Right lobe of liver (tissue), 6 donors: ENCODE measurements at regions not wholly inside any gene's neighbourhood (a gene's known extent, or its start where the extent isn't known, plus 50 kb on each side); places are given as distances from the start of the nearest gene placed in this dataset.

Experiments used
- ATAC-seq, 4 donors: fragments of 200-7000 bp; cut with Tn5 transposase; one replicate each; pipeline ENCODE4 v1.9.1; 2020; ENCODE audit warnings: mild to moderate bottlenecking in 4 of 4, moderate library complexity in 4 of 4
- DNase-seq, 3 donors: peaks; one replicate each; pipeline ENCODE4 v3.0.0-alpha.2; 2020
- H3K27ac ChIP-seq, 3 donors: fragments of 200-600 bp; one replicate each; pipeline ENCODE4 v1.8.0; 2022
- H3K27me3 ChIP-seq, 2 donors: fragments of 200-600 bp; one replicate each; pipeline ENCODE4 v1.8.0; 2022
- H3K36me3 ChIP-seq, 4 donors: fragments of 200-600 bp; sonication (generic) in 1 of 4; one replicate each; pipeline versions ENCODE4 v1.5.1 to v1.8.0; 2017 to 2022; ENCODE audit warnings: control low read depth in 1 of 4
- H3K4me1 ChIP-seq, 4 donors: fragments of 200-600 bp; sonication (generic) in 1 of 4; one replicate each; pipeline versions ENCODE4 v1.5.1 to v1.8.0; 2017 to 2022; ENCODE audit warnings: control low read depth in 1 of 4
- H3K4me3 ChIP-seq, 3 donors: fragments of 200-600 bp; one replicate each; pipeline ENCODE4 v1.8.0; 2022
- H3K9me3 ChIP-seq, 4 donors: fragments of 200-600 bp; sonication (generic) in 1 of 4; one replicate each; pipeline versions ENCODE4 v1.5.1 to v1.8.0; 2017 to 2022; ENCODE audit warnings: control low read depth in 1 of 4
- CTCF ChIP-seq, 4 donors: fragments of 200-600 bp in 3 of 4; fragments of 450-650 bp in 1 of 4; IDR thresholded peaks; one replicate each; pipeline versions ENCODE4 v1.5.1 to v1.8.0; 2016 to 2022; ENCODE audit warnings: antibody characterized with exemption in 4 of 4, mild to moderate bottlenecking in 2 of 4
- POLR2A ChIP-seq: fragments of 450-650 bp; IDR thresholded peaks from one replicate; pipeline ENCODE4 v1.6.1; 2017; ENCODE audit warnings: antibody characterized with exemption, mild to moderate bottlenecking
- WGBS: methylation state at CpG from one replicate; pipeline ENCODE4 v1.1.6; 2018; ENCODE audit warnings: low coverage, low lambda C conversion rate; ENCODE audit not compliant: insufficient coverage; ENCODE audit errors: missing lambda C conversion rate; 5-methylcytosine and 5-hydroxymethylcytosine counted together
- intact Hi-C, 2 donors: fragments of 100-400 bp; cut with DNase I; formaldehyde crosslinking; loops; one replicate each; pipeline versions ENCODE4 v1.11.2 to v1.14.1; 2022
- donor health status: DM: no; HTN: yes; CAD: no.
- donor health status: DM: no; HTN: no; CAD: no.
- donor health status: DM: no; HTN: no; CAD: no.
- donor health status: DM: no; HTN: yes; CAD: no.
- donor health status: DM: no; HTN: yes; CAD: no.

DNA sequence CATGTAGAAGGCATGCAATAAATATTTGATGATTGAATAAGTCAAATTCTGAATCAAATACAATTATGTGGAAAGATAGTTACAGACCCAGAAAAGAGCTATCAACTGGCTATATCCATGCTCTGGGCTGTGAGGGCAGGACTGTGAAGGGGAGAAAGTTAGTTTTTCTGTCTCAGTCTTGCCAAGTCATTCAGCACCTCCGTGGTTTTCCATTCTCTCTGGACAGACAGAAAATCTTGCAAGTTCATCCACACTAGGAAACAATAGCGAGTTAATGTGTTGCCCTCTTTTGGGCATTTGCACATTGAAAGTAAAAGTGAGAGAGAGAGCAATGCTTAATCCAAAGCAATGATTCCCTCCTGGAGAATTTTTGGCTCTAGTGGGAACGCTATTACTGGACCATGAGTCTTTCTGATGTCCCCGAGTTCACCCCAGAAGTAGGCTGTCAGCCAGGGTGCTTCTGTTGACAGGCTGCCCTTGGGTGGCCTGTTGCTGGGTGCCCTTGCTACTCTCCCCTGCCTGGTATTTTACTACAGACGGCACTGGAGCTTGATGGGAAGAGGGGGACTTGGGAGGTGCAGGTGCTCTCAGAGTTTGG, 238.3 kb downstream of the LOXHD1 start:
- 25% methylated on average over 5 of the region's 5 CpGs for WGBS

DNA sequence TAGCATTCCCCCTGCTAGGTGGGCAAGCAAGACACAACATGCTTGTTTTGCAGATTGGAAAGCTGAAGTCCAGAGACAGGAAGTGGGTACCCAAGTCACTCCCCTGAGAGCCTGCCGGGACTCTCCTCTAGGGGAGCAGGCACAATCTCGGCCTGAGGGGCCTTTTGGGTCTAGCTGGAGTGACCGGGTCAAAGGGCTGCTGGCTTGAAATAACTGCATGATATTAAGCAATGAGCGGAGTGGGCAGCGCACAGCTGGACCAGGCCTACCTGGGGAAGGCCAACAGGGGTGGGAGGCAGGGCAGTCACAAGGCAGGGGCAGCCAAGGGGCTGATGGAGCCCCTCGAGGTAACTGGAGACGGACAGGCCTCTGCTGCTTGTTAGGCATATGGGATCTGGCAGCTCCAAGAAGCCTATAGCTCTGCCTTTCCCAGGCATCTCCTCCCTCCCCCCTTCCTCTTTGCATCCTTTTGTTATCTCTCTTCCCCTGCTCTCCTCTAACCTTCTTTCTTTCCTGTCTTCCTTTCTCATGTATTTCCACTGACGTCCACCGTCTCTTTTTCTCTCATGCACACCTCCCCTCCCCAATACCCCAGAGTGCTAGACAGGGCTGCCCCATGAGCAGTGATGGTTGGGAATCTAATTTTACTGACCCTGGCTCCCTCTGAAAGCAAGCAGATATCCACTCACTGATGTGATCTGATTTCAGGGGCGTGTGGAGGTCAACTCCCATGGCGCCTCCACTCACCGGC, 237.5 kb downstream of the LOXHD1 start:
- TF ChIP-seq CTCF (IDR thresholded peaks at IDR 0.05): peak in 1 of 4 donors; percentile 17
- TF ChIP-seq POLR2A: no peak
- peak overlapping the region in 2 of 3 donors; percentile 47 to 59 for H3K27ac ChIP-seq

More for the DNA sequence above, 238.3 kb downstream of the LOXHD1 start:
- Histone ChIP-seq H3K4me1 (peaks cover 0 to 48% (median 6%) of the 10 kb centered on the region in 4 donors), H3K27me3 (no peaks in the 10 kb centered on the region), H3K4me3 (no peak overlapping the region), H3K27ac (peak overlapping the region in 2 of 3 donors; percentile 47 to 59), H3K9me3 (no peaks in the 10 kb centered on the region), H3K36me3 (no peaks in the 10 kb centered on the region)
- TF ChIP-seq CTCF (IDR thresholded peaks at IDR 0.05): no peak
- no peak for TF ChIP-seq POLR2A
- ATAC-seq: peak; percentile 82 to 88 (median 87)
- peak; percentile 58 to 88 (median 88) for DNase-seq
- intact Hi-C loops: loop anchor here in 1 of 2 donors (10.0 kb wide), 1 partner anchor 74 kb away; no protein-coding TSS in a partner anchor

GRCh38 chr18:46421973-46422551, 235.0 kb downstream of the LOXHD1 start:
- peak; percentile 27 to 64 (median 44) for ATAC-seq
- H3K27me3 ChIP-seq: no peaks in the 10 kb centered on the region
- H3K36me3 ChIP-seq: no peaks in the 10 kb centered on the region
- H3K4me1 ChIP-seq: peaks cover 0 to 48% (median 6%) of the 10 kb centered on the region in 4 donors
- DNase-seq: peak in 1 of 3 donors; percentile 56
- H3K27ac ChIP-seq: peak overlapping the region in 2 of 3 donors; percentile 11 to 29
- no peak overlapping the region for H3K4me3 ChIP-seq
- H3K9me3 ChIP-seq: no peaks in the 10 kb centered on the region
- TF ChIP-seq POLR2A (no peak), CTCF (IDR thresholded peaks at IDR 0.05) (no peak)
- 60% methylated on average over 7 of the region's 7 CpGs for WGBS
- intact Hi-C loops: no loop called here

More for the DNA sequence above, 237.5 kb downstream of the LOXHD1 start:
- WGBS: 42% methylated on average over 8 of the region's 12 CpGs
- no peaks in the 10 kb centered on the region for H3K9me3 ChIP-seq
- no peaks in the 10 kb centered on the region for H3K27me3 ChIP-seq
- peaks cover 0 to 48% (median 6%) of the 10 kb centered on the region in 4 donors for H3K4me1 ChIP-seq
- ATAC-seq: peak; percentile 74 to 85 (median 84)
- DNase-seq: peak; percentile 46 to 84 (median 72)
- no peak overlapping the region for H3K4me3 ChIP-seq
- no peaks in the 10 kb centered on the region for H3K36me3 ChIP-seq
- intact Hi-C loops: loop anchor here in 1 of 2 donors (10.0 kb wide), 1 partner anchor 75 kb away; no protein-coding TSS in a partner anchor

GRCh38 chr18:46422552-46423055, 234.4 kb downstream of the LOXHD1 start:
- Histone ChIP-seq H3K27ac (peak overlapping the region in 2 of 3 donors; percentile 11 to 29), H3K4me3 (no peak overlapping the region), H3K4me1 (peaks cover 0 to 48% (median 6%) of the 10 kb centered on the region in 4 donors), H3K27me3 (no peaks in the 10 kb centered on the region), H3K36me3 (no peaks in the 10 kb centered on the region), H3K9me3 (no peaks in the 10 kb centered on the region)
- intact Hi-C loops: no loop called here
- DNase-seq (peak in 1 of 3 donors; percentile 53), ATAC-seq (peak in 3 of 4 donors; percentile 45 to 57 (median 47))
- no peak for TF ChIP-seq POLR2A
- TF ChIP-seq CTCF (IDR thresholded peaks at IDR 0.05): no peak
- WGBS: 29% methylated on average over 4 of the region's 4 CpGs
